HEK293 (cell line): ENCODE measurements at regions not wholly inside any gene's neighbourhood (a gene's known extent, or its start where the extent isn't known, plus 50 kb on each side); places are given as distances from the start of the nearest gene placed in this dataset.
A peak's percentile ranks its signal among the peaks of the same experiment; 100 is the strongest.

ENCODE experiments used
- CTCF ChIA-PET: fragments of 350-600 bp; formaldehyde crosslinking; extraction: SDS; loops from one replicate; lab custom pipeline; 2021; ENCODE audit warnings: antibody characterized with exemption; lab: Yijun Ruan, JAX
- POLR2A ChIA-PET: fragments of 300-600 bp; formaldehyde crosslinking; extraction: SDS; loops from one replicate; lab custom pipeline; 2020; ENCODE audit warnings: antibody characterized with exemption, inconsistent platforms; lab: Yijun Ruan, JAX
- H3K27ac ChIP-seq: fragments of 200-500 bp; sonication (Bioruptor generic); 2 replicates; pipeline ENCODE4 v1.5.1; 2014; ENCODE audit warnings: low read depth, low read length, control low read depth, inconsistent platforms; ENCODE audit errors: extremely low read depth
- H3K36me3 ChIP-seq, 2 experiments: fragments of 200-500 bp in 1 of 2; sonication (Bioruptor generic) in 1 of 2; 1 replicate in 1 of 2; 2 replicates in 1 of 2; pipeline ENCODE4 v1.5.1; 2014 to 2017; ENCODE audit warnings: inconsistent platforms in 2 of 2, low read length in 2 of 2; ENCODE audit not compliant: control insufficient read depth in 2 of 2, insufficient read depth in 1 of 2
- H3K4me1 ChIP-seq: fragments of 200-500 bp; sonication (Bioruptor generic); 2 replicates; pipeline ENCODE4 v1.5.1; 2014; ENCODE audit warnings: mild to moderate bottlenecking, low read length, inconsistent platforms; ENCODE audit not compliant: control insufficient read depth, insufficient read depth
- H3K4me3 ChIP-seq: 2 replicates; pipeline ENCODE4 v1.5.1; 2011; ENCODE audit warnings: low read depth, mild to moderate bottlenecking, control low read depth, low read length, moderate library complexity
- H3K9me3 ChIP-seq: fragments of 200-500 bp; sonication (Bioruptor generic); 2 replicates; pipeline ENCODE4 v1.5.1; 2014; ENCODE audit warnings: low read depth, low read length, inconsistent platforms; ENCODE audit not compliant: control insufficient read depth, insufficient read depth
- FEZF1 ChIP-seq: fragments of 450-650 bp; formaldehyde crosslinking; IDR thresholded peaks from 2 replicates; pipeline ENCODE4 v1.5.1; 2016; ENCODE audit warnings: missing biosample characterization, missing genetic modification characterization
- GLIS1 ChIP-seq: fragments of 450-650 bp; formaldehyde crosslinking; IDR thresholded peaks from 2 replicates; pipeline ENCODE4 v1.5.1; 2016; ENCODE audit warnings: missing biosample characterization, missing genetic modification characterization
- IKZF3 ChIP-seq: fragments of 450-650 bp; IDR thresholded peaks from 2 replicates; pipeline ENCODE4 v1.5.0; 2018; ENCODE audit warnings: missing biosample characterization, mild to moderate bottlenecking, missing genetic modification characterization, moderate library complexity
- TSHZ1 ChIP-seq: fragments of 450-650 bp; formaldehyde crosslinking; IDR thresholded peaks from 2 replicates; pipeline ENCODE4 v1.5.1; 2016; ENCODE audit warnings: missing biosample characterization, missing genetic modification characterization, borderline replicate concordance
- WT1 ChIP-seq: fragments of 450-650 bp; formaldehyde crosslinking; IDR thresholded peaks from 2 replicates; pipeline ENCODE4 v1.5.1; 2016; ENCODE audit warnings: missing biosample characterization, missing genetic modification characterization
- ZBTB48 ChIP-seq: fragments of 450-650 bp; formaldehyde crosslinking; IDR thresholded peaks from 2 replicates; pipeline ENCODE4 v1.5.1; 2016; ENCODE audit warnings: missing biosample characterization, missing genetic modification characterization
- ZIC2 ChIP-seq: fragments of 450-650 bp; formaldehyde crosslinking; IDR thresholded peaks from 2 replicates; pipeline ENCODE4 v1.5.1; 2016; ENCODE audit warnings: missing biosample characterization, missing genetic modification characterization
- ZNF10 ChIP-seq: fragments of 450-650 bp; formaldehyde crosslinking; IDR thresholded peaks from 2 replicates; pipeline ENCODE4 v1.5.1; 2017; ENCODE audit warnings: missing biosample characterization, missing genetic modification characterization
- ZNF16 ChIP-seq: fragments of 450-650 bp; formaldehyde crosslinking; IDR thresholded peaks from 2 replicates; pipeline ENCODE4 v1.5.1; 2016; ENCODE audit warnings: low read depth, missing biosample characterization, missing genetic modification characterization
- ZNF184 ChIP-seq: fragments of 450-650 bp; IDR thresholded peaks from 2 replicates; pipeline ENCODE4 v1.5.1; 2018; ENCODE audit warnings: missing biosample characterization, mild to moderate bottlenecking, missing genetic modification characterization
- ZNF223 ChIP-seq: fragments of 450-650 bp; formaldehyde crosslinking; IDR thresholded peaks from 2 replicates; pipeline ENCODE4 v1.5.1; 2016; ENCODE audit warnings: missing biosample characterization, missing genetic modification characterization
- ZNF335 ChIP-seq: fragments of 450-650 bp; formaldehyde crosslinking; conservative IDR thresholded peaks from 2 replicates; pipeline ENCODE4 v1.5.1; 2016; ENCODE audit warnings: missing biosample characterization, missing genetic modification characterization
- ZNF488 ChIP-seq: fragments of 450-650 bp; formaldehyde crosslinking; IDR thresholded peaks from 2 replicates; pipeline ENCODE4 v1.5.1; 2016; ENCODE audit warnings: missing biosample characterization, missing genetic modification characterization
- ZNF501 ChIP-seq: fragments of 450-650 bp; formaldehyde crosslinking; IDR thresholded peaks from 2 replicates; pipeline ENCODE4 v1.5.1; 2016; ENCODE audit warnings: missing biosample characterization, missing genetic modification characterization
- ZNF791 ChIP-seq: fragments of 450-650 bp; formaldehyde crosslinking; IDR thresholded peaks from 2 replicates; pipeline ENCODE4 v1.5.1; 2016; ENCODE audit warnings: missing biosample characterization, missing genetic modification characterization
- TF ChIP-seq, protein P1 (sequence below): fragments of 450-650 bp; formaldehyde crosslinking; IDR thresholded peaks from 2 replicates; pipeline ENCODE4 v1.5.1; 2017; ENCODE audit warnings: missing biosample characterization, missing genetic modification characterization

GRCh38 chr4:107247738-107248137, 211.6 kb upstream of the DKK2 start:
- Histone ChIP-seq H3K4me1 (no peaks in the 10 kb centered on the region), H3K9me3 (no peaks in the 10 kb centered on the region), H3K27ac (no peak overlapping the region), H3K36me3 (no peaks in the 10 kb centered on the region), H3K4me3 (no peak overlapping the region)
- TF ChIP-seq FEZF1 (tag by site-specific recombination) = 0 out of 2 replicates have a peak, but pooled peaks have one; percentile 24
- no peak for TF ChIP-seq GLIS1
- ChIA-PET POLR2A (no interaction called here), CTCF (no interaction called here)

GRCh38 chr4:107246761-107247160, 210.6 kb upstream of the DKK2 start:
- H3K4me3 ChIP-seq = no peak overlapping the region
- no peaks in the 10 kb centered on the region for H3K9me3 ChIP-seq
- ChIA-PET CTCF (no interaction called here), POLR2A (no interaction called here)
- TF ChIP-seq ZNF501 = no peak
- no peaks in the 10 kb centered on the region for H3K36me3 ChIP-seq
- no peaks in the 10 kb centered on the region for H3K4me1 ChIP-seq
- H3K27ac ChIP-seq = no peak overlapping the region

DNA sequence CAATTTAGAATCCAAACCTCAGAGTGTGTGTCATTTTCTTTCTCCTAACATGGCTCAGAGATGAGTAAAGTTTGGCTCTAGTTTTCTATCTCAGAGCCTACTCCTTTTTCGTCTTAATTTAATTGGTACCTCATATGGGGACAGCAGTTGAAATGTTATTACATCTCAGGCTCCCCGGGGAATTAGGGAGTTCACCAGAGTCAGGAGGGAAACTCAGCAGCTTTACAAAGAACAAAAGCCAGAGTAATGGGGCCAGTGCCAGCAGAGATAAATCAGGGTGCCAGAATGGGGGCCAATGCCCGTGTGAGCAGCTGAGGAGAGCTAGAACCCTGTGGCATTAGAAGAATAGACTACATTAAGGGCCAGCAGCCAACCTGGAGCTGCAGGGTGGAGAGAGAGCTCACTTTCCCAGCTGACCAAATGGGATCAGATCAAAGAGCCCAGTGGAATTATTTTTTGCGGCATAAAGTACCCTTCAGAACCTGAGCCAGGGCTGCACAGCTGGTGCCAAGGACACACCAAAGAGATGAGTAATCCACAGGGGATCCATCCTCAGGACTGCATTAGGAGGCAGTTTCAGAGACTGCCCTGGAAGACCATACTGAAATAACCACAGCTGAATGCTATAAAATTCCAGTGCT, 207.1 kb upstream of the DKK2 start:
- Histone ChIP-seq H3K9me3 (no peaks in the 10 kb centered on the region), H3K4me1 (no peaks in the 10 kb centered on the region), H3K27ac (no peak overlapping the region), H3K36me3 (no peaks in the 10 kb centered on the region), H3K4me3 (no peak overlapping the region)
- ChIA-PET CTCF (interaction anchor here (0.7 to 1.0 kb wide), 2 partner anchors 209 to 423 kb away, joined by 3 read pairs; no protein-coding TSS in a partner anchor), POLR2A (no interaction called here)
- TF ChIP-seq WT1 (tag by site-specific recombination) = peak; percentile 31; the same call in 1 of the 2 replicates
- TF ChIP-seq ZNF184 (tag by site-specific recombination) = no peak
- peak; percentile 36 for TF ChIP-seq FEZF1 (tag by site-specific recombination)
- TF ChIP-seq IKZF3 (tag by site-specific recombination) = no peak
- no peak for TF ChIP-seq ZBTB48
- peak; percentile 38; the same call in 1 of the 2 replicates for TF ChIP-seq ZIC2 (tag by site-specific recombination)
- TF ChIP-seq ZNF223 (tag by site-specific recombination) = no peak
- TF ChIP-seq ZNF10 = no peak
- TF ChIP-seq ZNF488 = no peak
- TF ChIP-seq TSHZ1 = no peak
- 0 out of 2 replicates have a peak, but pooled peaks have one; percentile 39 for TF ChIP-seq ZNF335
- TF ChIP-seq, protein P1, sequence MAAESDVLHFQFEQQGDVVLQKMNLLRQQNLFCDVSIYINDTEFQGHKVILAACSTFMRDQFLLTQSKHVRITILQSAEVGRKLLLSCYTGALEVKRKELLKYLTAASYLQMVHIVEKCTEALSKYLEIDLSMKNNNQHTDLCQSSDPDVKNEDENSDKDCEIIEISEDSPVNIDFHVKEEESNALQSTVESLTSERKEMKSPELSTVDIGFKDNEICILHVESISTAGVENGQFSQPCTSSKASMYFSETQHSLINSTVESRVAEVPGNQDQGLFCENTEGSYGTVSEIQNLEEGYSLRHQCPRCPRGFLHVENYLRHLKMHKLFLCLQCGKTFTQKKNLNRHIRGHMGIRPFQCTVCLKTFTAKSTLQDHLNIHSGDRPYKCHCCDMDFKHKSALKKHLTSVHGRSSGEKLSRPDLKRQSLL = 0 out of 2 replicates have a peak, but pooled peaks have one; percentile 7
- TF ChIP-seq ZNF16 (tag by site-specific recombination) = no peak
- no peak for TF ChIP-seq ZNF791 (tag by site-specific recombination)
